Ectodermal cell (in vitro differentiated cells): ENCODE measurements at regions not wholly inside any gene's neighbourhood (a gene's known extent, or its start where the extent isn't known, plus 50 kb on each side); places are given as distances from the start of the nearest gene placed in this dataset.

Experiments used
- H3K27ac ChIP-seq: 2 replicates; pipeline ENCODE4 v1.7.0; 2013; ENCODE audit warnings: mild to moderate bottlenecking, low read depth, low read length; ENCODE audit not compliant: insufficient read depth, poor library complexity, severe bottlenecking
- H3K27me3 ChIP-seq: 2 replicates; pipeline ENCODE4 v1.7.0; 2013; ENCODE audit warnings: mild to moderate bottlenecking, low read length; ENCODE audit not compliant: insufficient read depth, control insufficient read depth, poor library complexity, severe bottlenecking
- H3K36me3 ChIP-seq: one replicate; pipeline ENCODE4 v1.7.0; 2013; ENCODE audit warnings: low read length; ENCODE audit not compliant: control insufficient read depth, insufficient read depth
- H3K4me1 ChIP-seq: one replicate; pipeline ENCODE4 v1.7.0; 2013; ENCODE audit warnings: low read length; ENCODE audit not compliant: control insufficient read depth, insufficient read depth
- H3K4me3 ChIP-seq: 2 replicates; pipeline ENCODE4 v1.7.0; 2013; ENCODE audit warnings: low read depth, low read length, control low read depth; ENCODE audit not compliant: insufficient read depth
- H3K9me3 ChIP-seq: 2 replicates; pipeline ENCODE4 v1.7.0; 2013; ENCODE audit warnings: mild to moderate bottlenecking, low read length, moderate library complexity; ENCODE audit not compliant: control insufficient read depth
- WGBS, 2 experiments: methylation state at CpG; one replicate each; pipeline ENCODE4 v1.1.7; 2013; ENCODE audit warnings: missing lambda C conversion rate in 2 of 2; 5-methylcytosine and 5-hydroxymethylcytosine counted together

GRCh38 chr5:92424785-92425426 is 1041.8 kb upstream of the ARRDC3 start:
- no peaks in the 10 kb centered on the region for H3K27me3 ChIP-seq
- H3K27ac ChIP-seq = no peak overlapping the region
- H3K36me3 ChIP-seq = no peaks in the 10 kb centered on the region
- 88 to 93% methylated on average over 1 of the region's 1 CpG for WGBS, 2 experiments
- no peak overlapping the region for H3K4me3 ChIP-seq
- no peaks in the 10 kb centered on the region for H3K4me1 ChIP-seq
- peaks cover 3% of the 10 kb centered on the region for H3K9me3 ChIP-seq

GRCh38 chr5:92421942-92422341 is 1038.8 kb upstream of the ARRDC3 start:
- Histone ChIP-seq H3K27me3 (no peaks in the 10 kb centered on the region), H3K9me3 (peaks cover 5% of the 10 kb centered on the region), H3K27ac (no peak overlapping the region), H3K4me3 (no peak overlapping the region), H3K4me1 (no peaks in the 10 kb centered on the region), H3K36me3 (no peaks in the 10 kb centered on the region)
- WGBS, 2 experiments = 60 to 71% methylated on average over 1 of the region's 1 CpG

GRCh38 chr5:92421196-92421595 is 1038.1 kb upstream of the ARRDC3 start:
- no peaks in the 10 kb centered on the region for H3K27me3 ChIP-seq
- no peak overlapping the region for H3K4me3 ChIP-seq
- no peaks in the 10 kb centered on the region for H3K4me1 ChIP-seq
- peaks cover 5% of the 10 kb centered on the region for H3K9me3 ChIP-seq
- no peaks in the 10 kb centered on the region for H3K36me3 ChIP-seq
- no peak overlapping the region for H3K27ac ChIP-seq

GRCh38 chr5:92419261-92419660 is 1036.1 kb upstream of the ARRDC3 start:
- Histone ChIP-seq H3K36me3 (no peaks in the 10 kb centered on the region), H3K4me1 (no peaks in the 10 kb centered on the region), H3K27me3 (no peaks in the 10 kb centered on the region), H3K4me3 (no peak overlapping the region), H3K9me3 (peaks cover 5% of the 10 kb centered on the region), H3K27ac (no peak overlapping the region)

GRCh38 chr5:92418341-92418740 is 1035.2 kb upstream of the ARRDC3 start:
- no peaks in the 10 kb centered on the region for H3K27me3 ChIP-seq
- H3K36me3 ChIP-seq = no peaks in the 10 kb centered on the region
- H3K9me3 ChIP-seq = peaks cover 5% of the 10 kb centered on the region
- no peak overlapping the region for H3K27ac ChIP-seq
- 96 to 98% methylated on average over 2 of the region's 3 CpGs for WGBS, 2 experiments
- H3K4me3 ChIP-seq = no peak overlapping the region
- no peaks in the 10 kb centered on the region for H3K4me1 ChIP-seq

GRCh38 chr5:92409134-92409533 is 1026.0 kb upstream of the ARRDC3 start:
- Histone ChIP-seq H3K36me3 (no peaks in the 10 kb centered on the region), H3K27ac (no peak overlapping the region), H3K4me1 (no peaks in the 10 kb centered on the region), H3K9me3 (no peaks in the 10 kb centered on the region), H3K27me3 (no peaks in the 10 kb centered on the region), H3K4me3 (no peak overlapping the region)
- WGBS, 2 experiments = 92 to 98% methylated on average over 2 of the region's 2 CpGs

GRCh38 chr5:92402956-92403702 is 1020.0 kb upstream of the ARRDC3 start:
- Histone ChIP-seq H3K27me3 (no peaks in the 10 kb centered on the region), H3K27ac (no peak overlapping the region), H3K9me3 (no peaks in the 10 kb centered on the region), H3K4me3 (no peak overlapping the region), H3K4me1 (no peaks in the 10 kb centered on the region), H3K36me3 (no peaks in the 10 kb centered on the region)
- WGBS, 2 experiments = 94 to 95% methylated on average over 7 of the region's 7 CpGs

GRCh38 chr5:92402045-92402444 is 1018.9 kb upstream of the ARRDC3 start:
- 94 to 100% methylated on average over 1 to 2 of the region's 2 CpGs for WGBS, 2 experiments
- H3K4me1 ChIP-seq = no peaks in the 10 kb centered on the region
- H3K36me3 ChIP-seq = no peaks in the 10 kb centered on the region
- H3K9me3 ChIP-seq = no peaks in the 10 kb centered on the region
- no peak overlapping the region for H3K4me3 ChIP-seq
- H3K27ac ChIP-seq = no peak overlapping the region
- H3K27me3 ChIP-seq = no peaks in the 10 kb centered on the region

- Histone ChIP-seq H3K9me3 (no peaks in the 10 kb centered on the region), H3K27me3 (no peaks in the 10 kb centered on the region), H3K4me3 (no peak overlapping the region), H3K27ac (no peak overlapping the region), H3K4me1 (no peaks in the 10 kb centered on the region), H3K36me3 (no peaks in the 10 kb centered on the region)
- 57 to 67% methylated on average over 5 of the region's 5 CpGs for WGBS, 2 experiments
Observed at GRCh38 chr5:92401492-92401891, 1018.4 kb upstream of the ARRDC3 start.

- WGBS, 2 experiments = no CpG with 5 or more reads among the region's 1 CpG
- Histone ChIP-seq H3K27ac (no peak overlapping the region), H3K27me3 (no peaks in the 10 kb centered on the region), H3K36me3 (no peaks in the 10 kb centered on the region), H3K4me3 (no peak overlapping the region), H3K4me1 (no peaks in the 10 kb centered on the region), H3K9me3 (no peaks in the 10 kb centered on the region)
Observed at GRCh38 chr5:92394936-92395335, 1011.8 kb upstream of the ARRDC3 start.
